OCI-LY7 (cell line): ENCODE measurements at regions not wholly inside any gene's neighbourhood (a gene's known extent, or its start where the extent isn't known, plus 50 kb on each side); places are given as distances from the start of the nearest gene placed in this dataset.

ENCODE experiments used
- BruUV-seq: library from RNA; stranded (reverse); fragments of 400-500 nt; replicated peaks from 2 replicates; lab custom pipeline; 2021; lab: Mats Ljungman, UMichigan
- CTCF ChIA-PET: fragments of 300-600 bp; sonication (Branson Sonifier 250); formaldehyde crosslinking; loops from one replicate; lab custom pipeline; 2022; ENCODE audit warnings: antibody characterized with exemption; ENCODE audit not compliant: unreplicated experiment; lab: Charles Lee
- POLR2A ChIA-PET: fragments of 300-600 bp; sonication (Branson Sonifier 250); formaldehyde crosslinking; loops from one replicate; lab custom pipeline; 2022; ENCODE audit warnings: antibody characterized with exemption; lab: Charles Lee
- DNase-seq: peaks from one replicate; pipeline ENCODE4 v3.0.0-alpha.2; 2015; ENCODE audit warnings: low spot score
- H2AFZ ChIP-seq: fragments of 200-600 bp; sonication (generic), shearing (Covaris generic); 2 replicates; pipeline ENCODE4 v1.6.1; 2014; ENCODE audit warnings: mild to moderate bottlenecking, antibody characterized with exemption, low read length, moderate library complexity
- H3K27ac ChIP-seq: fragments of 200-600 bp; sonication (generic); 2 replicates; pipeline ENCODE4 v1.5.1; 2014; ENCODE audit warnings: mixed run types, low read depth, mild to moderate bottlenecking, moderate library complexity, low read length, inconsistent platforms; ENCODE audit not compliant: poor library complexity, severe bottlenecking
- H3K36me3 ChIP-seq: fragments of 200-600 bp; sonication (generic); 2 replicates; pipeline ENCODE4 v1.6.1; 2014; ENCODE audit warnings: mild to moderate bottlenecking, antibody characterized with exemption, low read length, moderate library complexity, mixed read lengths; ENCODE audit not compliant: insufficient read depth
- H3K4me1 ChIP-seq: fragments of 200-600 bp; sonication (generic); 2 replicates; pipeline ENCODE4 v1.5.1; 2014; ENCODE audit warnings: mild to moderate bottlenecking, low read length; ENCODE audit not compliant: insufficient read depth, poor library complexity, severe bottlenecking
- H3K4me2 ChIP-seq: fragments of 200-600 bp; sonication (generic); 2 replicates; pipeline ENCODE4 v1.6.1; 2014; ENCODE audit warnings: mild to moderate bottlenecking, low read length
- H3K4me3 ChIP-seq: fragments of 200-600 bp; sonication (generic); 2 replicates; pipeline ENCODE4 v1.5.1; 2014; ENCODE audit warnings: mild to moderate bottlenecking, low read depth, low read length; ENCODE audit not compliant: poor library complexity, severe bottlenecking
- H3K79me2 ChIP-seq: fragments of 200-600 bp; sonication (generic); 2 replicates; pipeline ENCODE4 v1.6.1; 2016; ENCODE audit warnings: low read depth, mild to moderate bottlenecking, low read length, moderate library complexity, mixed read lengths; ENCODE audit not compliant: insufficient read depth
- H3K9me2 ChIP-seq: fragments of 200-600 bp; sonication (generic); 2 replicates; pipeline ENCODE4 v1.6.1; 2016; ENCODE audit warnings: mild to moderate bottlenecking, low read length, mixed read lengths; ENCODE audit not compliant: insufficient read depth
- H3K9me3 ChIP-seq: fragments of 200-600 bp; sonication (generic); 2 replicates; pipeline ENCODE4 v1.6.1; 2014; ENCODE audit warnings: mild to moderate bottlenecking, mixed run types, low read length, mixed read lengths
- H4K20me1 ChIP-seq: fragments of 200-600 bp; sonication (generic); 2 replicates; pipeline ENCODE4 v1.6.1; 2014; ENCODE audit warnings: mild to moderate bottlenecking, antibody characterized with exemption, low read length, moderate library complexity, mixed read lengths; ENCODE audit not compliant: insufficient read depth
- CTCF ChIP-seq: fragments of 200-600 bp; sonication (generic); conservative IDR thresholded peaks from 2 replicates; pipeline ENCODE4 v1.5.1; 2014; ENCODE audit warnings: mild to moderate bottlenecking, antibody characterized with exemption, low read length, moderate library complexity, mixed read lengths
- EZH2phosphoT487 ChIP-seq: fragments of 200-600 bp; sonication (generic); IDR thresholded peaks from 2 replicates; pipeline ENCODE4 v1.6.1; 2018; ENCODE audit warnings: low read depth, borderline replicate concordance, mild to moderate bottlenecking, mixed run types, antibody characterized with exemption, low read length, moderate library complexity, mixed read lengths
- intact Hi-C: fragments of 100-400 bp; cut with micrococcal nuclease; formaldehyde crosslinking; loops from one replicate; pipeline ENCODE4 v1.10.0; 2022; ENCODE audit not compliant: unreplicated experiment

- Histone ChIP-seq H3K79me2 (no peaks in the 10 kb centered on the region), H3K36me3 (no peaks in the 10 kb centered on the region), H3K9me3 (no peaks in the 10 kb centered on the region; the same call in 1 of the 2 replicates), H3K4me3 (no peak overlapping the region), H3K4me2 (no peak overlapping the region), H3K27ac (no peak overlapping the region), H2AFZ (no peak overlapping the region), H3K9me2 (no peaks in the 10 kb centered on the region), H3K4me1 (no peaks in the 10 kb centered on the region), H4K20me1 (no peaks in the 10 kb centered on the region)
- intact Hi-C loops, result no loop called here
- DNase-seq, result no peak
- ChIA-PET CTCF (no interaction called here), POLR2A (no interaction called here)
- no TSS peak for BruUV-seq
- TF ChIP-seq EZH2phosphoT487, result no peak
These were observed 243.8 kb downstream of the CYP26B1 start for GRCh38 chr2:71903841-71904240.

- ChIA-PET CTCF (no interaction called here), POLR2A (no interaction called here)
- no TSS peak for BruUV-seq
- intact Hi-C loops, result no loop called here
- Histone ChIP-seq H3K9me3 (no peaks in the 10 kb centered on the region), H2AFZ (no peak overlapping the region), H3K27ac (no peak overlapping the region), H3K36me3 (no peaks in the 10 kb centered on the region), H3K4me1 (no peaks in the 10 kb centered on the region), H3K4me2 (no peak overlapping the region), H3K79me2 (no peaks in the 10 kb centered on the region), H4K20me1 (no peaks in the 10 kb centered on the region), H3K9me2 (no peaks in the 10 kb centered on the region), H3K4me3 (no peak overlapping the region)
- DNase-seq, result no peak
- TF ChIP-seq EZH2phosphoT487 (no peak), CTCF (no peak)
These were observed 246.2 kb downstream of the CYP26B1 start for GRCh38 chr2:71901466-71901865.

GRCh38 chr2:71898851-71899681 lies 248.6 kb downstream of the CYP26B1 start:
- Histone ChIP-seq H3K4me2 (no peak overlapping the region), H3K9me2 (no peaks in the 10 kb centered on the region), H3K27ac (no peak overlapping the region), H3K4me3 (no peak overlapping the region), H3K79me2 (no peaks in the 10 kb centered on the region), H3K36me3 (no peaks in the 10 kb centered on the region), H4K20me1 (no peaks in the 10 kb centered on the region), H2AFZ (no peak overlapping the region), H3K9me3 (no peaks in the 10 kb centered on the region), H3K4me1 (no peaks in the 10 kb centered on the region)
- intact Hi-C loops, result no loop called here
- POLR2A ChIA-PET, result no interaction called here
- DNase-seq, result no peak
- CTCF ChIA-PET, result no interaction called here
- BruUV-seq, result no TSS peak
- TF ChIP-seq CTCF, result no peak
- no peak for TF ChIP-seq EZH2phosphoT487
